ENCODE measurements at regions not wholly inside any gene's neighbourhood (a gene's known extent, or its start where the extent isn't known, plus 50 kb on each side); places are given as distances from the start of the nearest gene placed in this dataset.

DNA sequence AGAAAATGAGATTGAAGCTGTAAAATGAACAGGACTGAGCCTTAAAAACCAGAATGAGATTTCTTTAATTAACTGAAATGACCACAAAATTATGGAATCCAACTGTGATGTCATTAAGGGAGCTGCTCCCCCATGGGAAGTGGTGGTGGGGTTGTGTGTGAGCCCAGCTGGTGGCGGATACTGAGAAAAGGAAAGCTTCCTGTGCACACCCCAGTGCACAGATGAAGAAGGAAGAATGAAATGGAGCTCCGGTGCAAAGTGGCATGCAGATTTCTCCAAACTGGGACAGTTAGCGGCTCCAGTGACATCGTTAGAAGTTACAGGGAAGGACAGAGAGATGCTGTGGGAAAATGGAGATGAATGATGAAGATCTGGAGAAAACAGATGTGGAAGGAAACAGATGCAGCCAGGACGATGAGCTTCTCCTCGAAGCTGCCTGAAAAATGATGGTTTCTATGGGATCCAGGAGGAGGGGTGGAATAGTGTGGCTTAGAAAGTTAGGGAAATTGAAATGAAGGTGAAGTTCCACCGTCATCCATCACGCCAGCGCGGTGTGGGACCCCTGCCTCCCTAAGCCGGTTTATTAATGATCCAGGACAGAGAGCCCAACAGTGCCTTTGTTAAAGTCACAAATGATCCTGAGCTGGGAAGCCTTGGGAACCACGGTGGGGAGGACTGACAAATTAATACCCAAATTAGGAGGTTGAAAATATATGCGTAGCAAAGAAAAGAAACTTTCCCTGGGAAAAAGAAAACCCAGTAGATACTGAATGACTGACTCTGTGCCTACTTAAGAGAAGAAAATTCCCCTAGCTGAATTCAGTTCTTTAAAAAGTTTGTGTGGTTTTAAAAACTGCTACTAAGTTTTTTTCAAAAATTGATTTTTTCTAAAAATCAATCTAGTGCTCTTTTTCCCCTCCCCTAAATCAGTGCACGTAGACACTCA lies 77.2 kb downstream of the TSN start:
- TF ChIP-seq CTCF (IDR thresholded peaks at IDR 0.05; ENCODE audit: low read depth, low read length) (no peak), EZH2phosphoT487 (IDR thresholded peaks at IDR 0.05; ENCODE audit: low read depth) (no peak)

Data from OCI-LY3 (cell line).